Rectal smooth muscle tissue (tissue), 1 donor: ENCODE measurements at regions not wholly inside any gene's neighbourhood (a gene's known extent, or its start where the extent isn't known, plus 50 kb on each side); places are given as distances from the start of the nearest gene placed in this dataset.

Source experiments
- H3K27ac ChIP-seq: one replicate; pipeline ENCODE4 v1.7.0; 2013; ENCODE audit warnings: low read depth, low read length, inconsistent platforms
- H3K27me3 ChIP-seq: one replicate; pipeline ENCODE4 v1.7.0; 2013; ENCODE audit warnings: low read length; ENCODE audit not compliant: control insufficient read depth, insufficient read depth
- H3K36me3 ChIP-seq: one replicate; pipeline ENCODE4 v1.7.0; 2013; ENCODE audit warnings: low read length; ENCODE audit not compliant: control insufficient read depth, insufficient read depth
- H3K4me1 ChIP-seq: one replicate; pipeline ENCODE4 v1.7.0; 2013; ENCODE audit warnings: low read length; ENCODE audit not compliant: control insufficient read depth, insufficient read depth
- H3K4me3 ChIP-seq: one replicate; pipeline ENCODE4 v1.7.0; 2013; ENCODE audit warnings: low read length
- H3K9ac ChIP-seq: one replicate; pipeline ENCODE4 v1.7.0; 2013; ENCODE audit warnings: low read length

DNA sequence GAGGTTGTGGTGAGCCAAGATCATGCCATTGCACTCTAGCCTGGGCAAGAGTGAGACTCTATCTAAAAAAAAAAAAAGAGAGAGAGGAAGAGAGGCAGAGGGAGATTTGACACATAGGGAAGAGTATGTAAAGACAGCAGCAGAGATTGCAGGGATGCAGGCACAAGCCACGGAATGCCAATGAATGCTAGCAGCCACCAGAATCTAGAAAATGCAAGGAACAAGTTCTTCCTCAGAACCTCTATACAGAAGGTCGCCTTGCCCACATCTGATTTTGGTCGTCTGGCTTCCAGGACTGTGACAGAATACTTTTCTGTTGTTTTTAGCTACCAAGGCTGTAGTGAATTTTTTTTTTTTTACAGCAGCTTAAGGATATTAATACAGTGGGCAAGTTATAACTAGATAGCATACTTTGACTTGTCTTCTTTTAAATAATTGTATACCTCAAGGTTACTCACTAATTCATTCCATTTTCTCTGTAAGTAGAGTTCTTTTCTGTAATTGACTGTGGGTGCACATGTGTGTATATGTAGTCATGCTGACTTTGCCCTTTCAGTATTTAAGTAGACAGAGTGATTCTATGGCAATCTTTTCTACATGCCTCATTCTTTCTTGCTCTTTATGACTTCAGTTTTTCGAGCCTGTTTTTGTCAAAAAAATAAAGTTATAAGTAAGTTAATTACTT, 402.2 kb downstream of the GJA1 start:
- Histone ChIP-seq H3K4me3 (no peak overlapping the region), H3K27ac (no peak overlapping the region)

GRCh38 chr6:121838842-121839241, 403.4 kb downstream of the GJA1 start:
- Histone ChIP-seq H3K4me1 (no peaks in the 10 kb centered on the region), H3K27me3 (no peaks in the 10 kb centered on the region), H3K27ac (no peak overlapping the region), H3K4me3 (no peak overlapping the region), H3K9ac (no peak overlapping the region), H3K36me3 (no peaks in the 10 kb centered on the region)

More for the DNA sequence above, 402.2 kb downstream of the GJA1 start:
- Histone ChIP-seq H3K27me3 (no peaks in the 10 kb centered on the region), H3K9ac (no peak overlapping the region), H3K36me3 (no peaks in the 10 kb centered on the region), H3K4me1 (no peaks in the 10 kb centered on the region)

DNA sequence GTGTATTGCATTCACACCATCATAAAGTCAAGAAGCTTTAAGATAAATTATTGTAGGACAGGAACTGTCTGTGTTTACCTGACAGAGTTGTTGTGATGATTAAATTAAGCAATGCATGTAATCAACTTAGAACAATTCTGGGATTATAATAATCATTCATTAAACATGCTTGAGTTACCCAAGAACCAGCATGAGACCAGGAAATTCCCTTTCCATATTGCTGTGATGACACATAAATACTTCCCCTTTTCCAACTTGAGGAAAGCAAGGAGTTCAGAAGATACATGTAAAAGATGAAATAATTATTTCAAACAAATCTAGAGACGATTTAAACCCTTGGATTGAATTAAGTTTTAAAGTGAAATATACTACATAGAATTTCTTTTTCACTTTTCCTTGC, 404.4 kb downstream of the GJA1 start:
- H3K4me1 ChIP-seq: no peaks in the 10 kb centered on the region
- H3K27me3 ChIP-seq: no peaks in the 10 kb centered on the region
- no peaks in the 10 kb centered on the region for H3K36me3 ChIP-seq
- H3K4me3 ChIP-seq: no peak overlapping the region
- H3K27ac ChIP-seq: no peak overlapping the region
- no peak overlapping the region for H3K9ac ChIP-seq

- Histone ChIP-seq H3K27me3 (no peaks in the 10 kb centered on the region), H3K4me3 (no peak overlapping the region), H3K4me1 (no peaks in the 10 kb centered on the region), H3K27ac (no peak overlapping the region), H3K9ac (no peak overlapping the region), H3K36me3 (no peaks in the 10 kb centered on the region)
Measured at GRCh38 chr6:121844898-121845297, 409.5 kb downstream of the GJA1 start.

- Histone ChIP-seq H3K27me3 (no peaks in the 10 kb centered on the region), H3K36me3 (no peaks in the 10 kb centered on the region), H3K4me1 (no peaks in the 10 kb centered on the region), H3K4me3 (no peak overlapping the region), H3K9ac (no peak overlapping the region), H3K27ac (no peak overlapping the region)
Measured at GRCh38 chr6:121847806-121848522, 412.5 kb downstream of the GJA1 start.

GRCh38 chr6:121848523-121849255, 413.2 kb downstream of the GJA1 start:
- Histone ChIP-seq H3K27me3 (no peaks in the 10 kb centered on the region), H3K4me3 (no peak overlapping the region), H3K4me1 (no peaks in the 10 kb centered on the region), H3K9ac (no peak overlapping the region), H3K27ac (no peak overlapping the region), H3K36me3 (no peaks in the 10 kb centered on the region)

DNA sequence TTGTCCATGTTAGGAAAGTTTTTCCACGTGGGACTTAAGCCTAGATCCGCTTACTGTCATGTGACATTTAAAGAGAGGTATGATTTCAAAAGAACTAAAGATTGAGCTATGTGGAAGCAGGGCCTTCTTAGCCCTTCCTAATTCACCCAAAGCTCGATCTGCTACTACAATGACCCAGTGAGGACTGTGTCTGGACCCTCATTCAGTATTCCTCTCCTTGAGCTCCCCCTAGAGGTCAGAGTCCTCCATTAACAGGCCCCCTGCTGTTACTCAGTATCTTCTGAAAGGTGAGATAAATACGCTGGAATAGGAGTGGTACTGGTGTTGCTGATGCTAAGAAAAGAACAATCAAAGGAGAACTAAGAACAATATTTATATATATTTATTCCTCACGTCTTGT, 414.0 kb downstream of the GJA1 start:
- H3K9ac ChIP-seq: no peak overlapping the region
- no peaks in the 10 kb centered on the region for H3K36me3 ChIP-seq
- no peak overlapping the region for H3K4me3 ChIP-seq
- no peaks in the 10 kb centered on the region for H3K27me3 ChIP-seq
- no peak overlapping the region for H3K27ac ChIP-seq
- no peaks in the 10 kb centered on the region for H3K4me1 ChIP-seq

GRCh38 chr6:121851056-121851455, 415.6 kb downstream of the GJA1 start:
- H3K27ac ChIP-seq: no peak overlapping the region
- H3K4me1 ChIP-seq: no peaks in the 10 kb centered on the region
- no peaks in the 10 kb centered on the region for H3K36me3 ChIP-seq
- H3K4me3 ChIP-seq: no peak overlapping the region
- no peak overlapping the region for H3K9ac ChIP-seq
- H3K27me3 ChIP-seq: no peaks in the 10 kb centered on the region

DNA sequence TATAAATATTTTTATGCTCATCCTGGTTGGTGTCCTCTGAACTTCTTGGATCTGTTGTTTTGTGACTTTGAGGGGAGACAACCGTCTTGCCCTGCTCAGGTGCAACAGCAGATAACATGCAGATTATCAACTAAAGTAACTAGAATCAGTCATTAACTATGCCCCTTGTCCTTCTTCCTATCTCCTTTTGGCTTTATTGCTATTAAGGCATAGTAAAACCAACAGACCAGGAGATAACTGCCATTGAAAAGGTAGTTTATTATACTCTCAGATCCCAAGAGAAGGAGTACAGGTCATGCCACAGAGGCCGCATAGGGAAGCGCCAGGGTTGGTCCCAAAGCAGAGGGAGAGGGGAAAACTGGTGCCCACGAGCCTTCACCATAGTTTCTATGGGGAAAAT, 418.2 kb downstream of the GJA1 start:
- H3K4me3 ChIP-seq: no peak overlapping the region
- H3K4me1 ChIP-seq: no peaks in the 10 kb centered on the region
- no peak overlapping the region for H3K27ac ChIP-seq
- H3K27me3 ChIP-seq: no peaks in the 10 kb centered on the region
- no peaks in the 10 kb centered on the region for H3K36me3 ChIP-seq
- H3K9ac ChIP-seq: no peak overlapping the region

DNA sequence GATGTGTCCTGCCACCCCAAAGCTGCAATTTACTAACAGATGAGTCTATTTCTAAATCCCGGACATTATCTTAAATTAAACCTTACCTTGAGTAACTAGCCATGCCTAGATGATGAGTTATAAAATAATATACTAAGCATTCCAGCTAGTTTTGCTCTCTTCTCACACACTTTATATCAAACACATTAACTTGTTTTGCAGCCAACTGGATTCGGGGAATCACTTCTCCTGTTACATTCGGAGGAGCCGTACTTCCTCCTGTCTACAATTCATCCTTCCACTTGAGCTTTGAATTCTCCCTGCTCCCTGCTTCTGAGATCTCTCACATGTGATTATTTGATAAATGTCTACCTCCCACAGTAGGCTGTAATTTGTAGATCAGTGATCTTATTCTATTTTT, 420.1 kb downstream of the GJA1 start:
- no peak overlapping the region for H3K27ac ChIP-seq
- no peak overlapping the region for H3K4me3 ChIP-seq
- no peak overlapping the region for H3K9ac ChIP-seq
- no peaks in the 10 kb centered on the region for H3K27me3 ChIP-seq
- no peaks in the 10 kb centered on the region for H3K36me3 ChIP-seq
- H3K4me1 ChIP-seq: no peaks in the 10 kb centered on the region

DNA sequence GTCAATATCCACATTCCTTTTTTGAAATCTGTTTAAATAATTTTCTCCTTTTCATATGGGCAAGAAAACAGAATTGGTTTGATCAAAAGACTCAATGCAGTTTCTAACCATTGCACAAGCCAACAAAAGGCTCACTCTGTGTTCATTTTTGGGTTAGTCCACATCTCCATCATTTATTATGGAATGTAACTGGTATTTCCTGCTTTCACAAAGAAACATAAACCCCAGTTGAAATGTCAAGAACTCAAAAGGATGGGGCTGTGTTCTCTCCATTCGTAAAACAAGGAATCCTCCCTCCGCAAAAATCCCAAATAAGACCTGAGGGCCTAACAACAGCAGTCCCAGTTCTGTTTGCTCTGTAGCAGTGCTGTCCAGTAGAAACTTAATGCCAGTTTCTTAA, 420.9 kb downstream of the GJA1 start:
- H3K9ac ChIP-seq: no peak overlapping the region
- H3K27me3 ChIP-seq: no peaks in the 10 kb centered on the region
- no peaks in the 10 kb centered on the region for H3K36me3 ChIP-seq
- H3K4me3 ChIP-seq: no peak overlapping the region
- H3K4me1 ChIP-seq: no peaks in the 10 kb centered on the region
- no peak overlapping the region for H3K27ac ChIP-seq

GRCh38 chr6:121857551-121857950, 422.1 kb downstream of the GJA1 start:
- Histone ChIP-seq H3K9ac (no peak overlapping the region), H3K36me3 (no peaks in the 10 kb centered on the region), H3K27me3 (no peaks in the 10 kb centered on the region), H3K4me3 (no peak overlapping the region), H3K27ac (no peak overlapping the region), H3K4me1 (no peaks in the 10 kb centered on the region)
